ENCODE measurements at regions not wholly inside any gene's neighbourhood (a gene's known extent, or its start where the extent isn't known, plus 50 kb on each side); places are given as distances from the start of the nearest gene placed in this dataset.
A peak's percentile ranks its signal among the peaks of the same experiment; 100 is the strongest.

DNA sequence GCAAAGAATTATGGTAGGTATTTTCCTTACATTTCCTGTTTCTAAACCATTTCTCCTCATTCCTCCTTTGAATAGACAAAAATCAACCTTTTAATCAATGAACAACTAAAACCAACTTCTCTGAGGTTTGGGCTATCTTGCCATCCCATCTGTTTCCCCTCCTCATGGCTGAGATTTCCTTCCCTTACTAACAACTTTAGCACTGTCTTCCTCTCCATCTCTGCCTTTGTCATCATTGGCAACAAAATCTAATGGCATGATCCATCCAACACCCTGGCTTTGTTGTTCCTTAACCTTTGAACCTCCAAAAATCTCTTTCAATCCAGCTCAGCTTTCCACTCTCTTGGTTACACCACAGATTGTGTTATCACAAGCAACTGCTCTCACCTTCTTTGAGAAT lies 95.3 kb upstream of the FAM136A start:
- no peak for DNase-seq

DNA sequence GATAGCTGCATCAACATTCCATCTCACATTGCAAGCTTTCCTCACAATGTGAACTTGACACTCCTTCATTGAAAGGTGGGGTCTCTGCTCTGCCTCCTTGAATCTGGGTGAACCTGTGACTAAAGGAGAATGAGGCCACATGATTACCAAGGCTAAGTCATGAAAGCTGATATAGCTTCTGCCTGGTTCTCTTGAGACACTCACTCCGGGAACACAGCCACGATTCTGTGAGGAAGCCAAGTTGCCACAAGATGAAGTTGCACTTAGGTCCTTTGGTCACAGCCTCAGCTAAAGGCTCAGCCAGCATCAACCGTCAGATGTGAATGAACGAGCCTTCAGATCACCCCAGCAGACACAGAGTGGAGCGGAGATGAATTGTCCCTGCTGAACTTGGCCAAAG lies 94.7 kb upstream of the FAM136A start:
- no peak for DNase-seq

DNA sequence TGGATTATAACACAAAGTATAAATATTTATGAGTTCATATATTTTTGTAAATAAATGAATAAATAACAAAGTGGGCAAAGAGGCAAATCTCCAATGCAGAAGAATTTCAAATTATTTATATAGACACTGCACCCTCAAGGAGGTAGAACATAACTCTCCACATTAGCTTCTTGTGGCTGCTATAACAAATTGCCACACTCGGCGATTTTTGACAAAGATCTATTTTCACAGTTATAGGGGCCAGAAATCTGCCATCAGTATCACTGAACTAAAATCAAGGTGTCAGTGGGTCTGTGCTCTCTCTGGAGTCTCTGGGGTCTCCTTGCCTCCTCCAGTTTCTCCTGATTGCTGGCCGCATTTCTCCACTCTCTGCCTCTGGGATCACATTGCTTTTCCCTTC lies 92.0 kb upstream of the FAM136A start:
- no peak for DNase-seq

DNA sequence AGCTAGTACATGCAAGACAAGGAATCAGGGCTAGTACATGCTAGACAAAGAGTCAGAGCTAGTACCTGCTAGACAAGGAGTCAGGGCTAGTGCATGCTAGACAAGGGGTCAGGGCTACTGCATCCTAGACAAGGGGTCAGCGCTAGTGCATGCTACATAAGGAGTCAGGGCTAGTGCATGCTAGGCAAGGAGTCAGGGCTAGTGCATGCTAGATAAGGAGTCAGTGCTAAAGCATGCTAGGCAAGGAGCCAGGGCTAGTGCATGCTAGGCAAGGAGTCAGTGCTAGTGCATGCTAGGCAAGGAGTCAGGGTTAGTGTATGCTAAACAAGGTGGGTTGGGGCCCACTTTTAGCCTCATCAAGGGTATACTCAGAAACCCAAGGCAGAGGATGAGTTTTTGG lies 90.1 kb upstream of the FAM136A start:
- DNase-seq = no peak

DNA sequence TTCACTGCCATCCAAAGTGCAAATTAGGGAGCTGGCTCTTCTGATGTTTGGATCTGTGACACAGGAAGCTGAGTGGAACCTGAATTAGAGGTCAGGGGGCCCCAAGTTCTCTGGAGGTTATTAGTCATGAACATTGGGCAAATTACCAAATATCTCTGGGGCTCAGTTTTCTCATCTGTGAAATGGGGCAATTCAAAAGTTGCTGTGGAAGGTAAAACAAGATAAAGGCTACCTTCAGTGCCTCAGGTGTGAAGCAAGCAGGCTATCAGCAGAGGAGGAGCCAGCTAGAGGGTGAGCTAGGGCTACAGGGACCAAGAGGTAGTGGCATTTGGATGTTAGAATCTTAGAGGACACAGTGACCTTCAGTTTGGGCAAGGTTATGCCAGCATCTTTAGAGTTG lies 89.4 kb upstream of the FAM136A start:
- no peak for DNase-seq

DNA sequence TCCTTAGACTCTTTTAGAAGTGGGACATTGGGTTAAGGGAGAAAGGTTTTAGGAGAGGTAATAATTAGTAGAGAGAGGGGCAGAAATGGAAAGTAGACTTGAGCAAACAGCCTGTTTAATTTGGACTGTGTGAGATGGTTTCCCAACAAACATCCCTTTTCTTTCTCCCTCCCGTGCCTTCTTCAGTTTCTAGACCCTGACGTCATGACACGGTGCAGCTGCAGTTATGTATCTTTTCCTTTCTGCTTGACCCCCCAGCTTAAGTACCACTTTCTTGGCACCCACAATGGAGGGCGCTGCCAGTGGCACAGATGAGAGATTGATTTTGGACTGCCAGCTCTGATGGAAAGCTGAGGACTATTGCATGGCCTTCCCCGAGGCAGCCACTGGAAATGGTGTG lies 86.9 kb upstream of the FAM136A start:
- no peak for DNase-seq

DNA sequence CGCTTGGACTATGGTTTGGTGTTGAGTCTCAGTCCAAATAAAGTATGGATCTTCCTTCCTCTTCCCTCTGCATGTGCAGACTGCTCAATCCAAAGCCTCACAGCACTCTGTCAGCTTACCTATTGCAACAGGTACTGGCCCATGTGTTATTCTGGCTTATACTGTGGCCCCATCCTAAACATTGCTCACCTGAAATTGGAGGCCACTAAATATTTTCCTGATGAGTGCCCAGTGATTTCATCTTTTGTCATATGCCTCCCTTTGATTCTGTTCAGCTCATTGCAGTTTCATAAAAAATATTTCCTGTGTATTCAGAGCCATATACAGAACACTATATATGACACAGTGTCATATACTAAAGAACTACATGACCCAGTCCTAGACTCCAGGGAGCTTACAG lies 86.3 kb upstream of the FAM136A start:
- DNase-seq = no peak

DNA sequence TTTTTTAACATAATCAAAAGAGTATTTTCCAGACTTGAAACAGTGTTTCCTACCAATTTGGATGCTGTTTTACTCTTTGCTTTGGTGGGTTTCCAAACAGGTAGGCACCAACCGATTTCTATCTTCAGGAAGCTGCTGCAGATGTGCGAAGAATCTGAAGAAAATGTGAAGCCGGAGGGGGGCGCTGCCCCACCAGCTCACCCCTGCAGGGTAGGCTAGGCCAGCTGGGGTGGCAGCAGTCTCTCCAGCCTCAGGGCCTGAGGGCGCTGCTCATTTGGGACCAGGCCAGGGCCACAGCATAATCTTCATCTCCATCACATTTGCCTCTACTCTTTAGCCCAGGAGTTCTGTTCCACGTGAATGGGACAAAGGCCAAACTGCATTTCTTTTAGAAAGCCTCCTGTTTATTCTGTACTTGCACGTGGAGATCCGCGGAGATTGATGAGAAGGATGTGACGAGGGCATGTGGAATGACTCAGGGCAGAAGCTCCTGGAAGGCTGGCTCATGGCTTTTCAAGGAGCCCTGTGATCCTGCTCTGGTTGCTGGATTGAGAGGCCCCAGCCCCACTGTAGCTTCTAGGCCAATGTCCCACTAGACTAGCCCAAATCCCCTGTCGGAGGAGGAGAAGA lies 84.2 kb upstream of the FAM136A start:
- no peak for DNase-seq

DNA sequence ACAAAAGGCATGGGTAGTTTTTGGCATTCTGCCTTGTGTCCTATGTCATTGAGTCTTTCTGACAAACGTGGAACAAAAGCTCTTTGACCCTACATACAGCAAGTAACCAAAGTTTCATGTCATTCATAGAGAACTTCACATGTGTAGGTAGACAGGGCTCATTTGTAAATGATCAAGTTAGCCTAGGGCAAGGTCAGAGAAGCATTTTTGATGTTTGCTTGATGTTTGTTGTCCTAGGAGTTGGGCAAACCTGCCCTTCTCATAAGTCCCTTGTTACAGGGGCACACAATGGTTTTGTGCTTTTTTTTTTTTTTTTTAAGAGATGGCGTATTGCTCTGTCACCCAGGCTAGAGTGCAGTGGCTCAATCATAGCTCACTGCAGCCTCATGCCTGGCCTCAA lies 83.3 kb upstream of the FAM136A start:
- no peak for DNase-seq

DNA sequence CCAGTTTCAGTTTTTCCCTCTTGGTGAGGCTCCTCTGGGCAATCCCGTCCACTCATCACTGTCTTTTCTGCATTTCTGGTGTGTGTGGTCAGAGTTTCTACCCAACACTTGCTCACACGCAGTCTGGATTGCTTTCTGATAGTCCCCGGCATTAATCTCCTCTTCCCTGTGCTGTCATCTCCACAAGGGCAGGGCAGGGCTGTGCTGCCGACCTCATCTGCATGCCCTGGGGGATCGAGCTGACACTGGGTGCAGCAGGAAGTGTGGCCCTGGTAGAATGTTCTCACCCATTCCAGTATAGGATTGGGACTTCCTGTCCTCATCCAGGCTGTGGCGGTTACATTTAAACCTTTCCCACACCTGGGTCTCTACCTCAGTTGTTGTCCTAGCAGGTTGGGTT lies 80.0 kb upstream of the FAM136A start:
- DNase-seq = no peak

DNA sequence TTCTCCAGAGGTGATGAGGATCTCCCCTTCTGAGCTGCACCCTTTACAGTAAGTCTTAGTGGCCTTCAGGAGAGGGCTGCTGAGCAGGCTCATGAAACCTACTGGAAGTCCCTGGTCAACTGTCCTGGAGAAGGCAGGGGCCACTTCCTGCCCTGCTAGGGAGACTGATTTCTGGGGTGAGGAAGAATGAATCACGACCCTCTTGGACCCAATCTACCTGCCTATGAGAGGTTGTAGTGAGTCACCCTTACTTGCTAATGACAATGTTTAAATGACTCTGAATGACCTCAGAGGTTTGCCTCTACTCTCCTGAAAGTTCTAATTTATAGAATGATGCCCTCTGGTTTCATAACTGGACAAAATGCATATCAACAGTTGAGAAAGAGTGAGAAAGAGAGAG lies 79.4 kb upstream of the FAM136A start:
- DNase-seq = no peak

DNA sequence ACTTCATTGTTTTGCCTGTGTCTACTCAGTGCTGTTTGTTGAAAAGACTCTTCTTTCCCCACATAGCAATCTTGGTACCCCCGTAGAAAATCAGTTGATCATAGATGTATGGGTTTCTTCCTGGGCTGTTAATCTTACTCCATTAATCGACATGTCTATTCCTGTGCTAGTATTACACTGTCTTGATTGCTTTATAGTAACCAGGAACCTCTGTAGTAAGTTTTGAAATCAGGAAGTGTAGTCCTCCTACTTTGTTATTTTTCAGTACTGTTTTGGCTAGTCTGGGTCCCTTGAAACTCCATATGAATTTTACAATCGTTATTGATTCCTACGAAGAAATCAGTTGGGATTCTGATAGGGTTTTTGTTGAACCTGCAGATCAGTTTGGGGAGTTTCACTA lies 78.8 kb upstream of the FAM136A start:
- DNase-seq = no peak

DNA sequence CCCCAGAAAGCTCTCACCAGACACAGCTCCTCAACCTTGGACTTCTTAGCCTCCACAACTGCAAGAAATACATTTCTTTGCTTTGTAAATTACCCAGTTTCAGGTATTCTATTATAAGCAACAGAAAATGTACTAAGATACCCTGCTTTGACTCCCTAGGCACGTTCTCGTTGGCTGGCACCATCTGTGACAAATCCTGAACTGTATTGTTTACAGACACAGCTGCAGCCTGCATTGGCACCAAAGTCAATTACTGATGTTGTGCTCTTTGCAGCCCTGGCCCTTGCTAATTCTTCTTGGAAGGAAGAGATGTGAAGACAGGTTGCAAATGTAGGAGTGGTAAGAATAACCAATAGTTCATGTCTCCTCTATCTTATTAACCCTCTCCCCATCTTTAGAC lies 72.7 kb upstream of the FAM136A start:
- peak in 4 of 51 donors; percentile 6 to 14 (median 10) for DNase-seq

DNA sequence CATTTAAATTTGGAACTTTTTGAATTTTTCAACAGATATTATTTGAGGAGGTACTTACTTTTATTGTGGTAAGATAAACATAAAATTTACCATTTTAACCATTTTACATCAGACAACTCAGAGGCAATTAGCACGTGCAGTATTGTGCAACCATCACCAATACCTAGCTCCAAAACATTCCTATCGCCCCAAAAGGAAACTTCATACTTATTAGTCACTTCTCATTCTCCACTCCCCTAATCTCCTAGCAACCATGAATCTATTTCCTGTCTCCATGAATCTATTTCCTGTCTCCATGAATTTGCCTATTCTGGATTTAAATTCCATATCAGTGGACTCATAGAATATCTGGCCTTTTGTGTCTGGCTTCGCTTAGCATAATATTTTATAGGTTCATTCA lies 69.9 kb upstream of the FAM136A start:
- no peak for DNase-seq

DNA sequence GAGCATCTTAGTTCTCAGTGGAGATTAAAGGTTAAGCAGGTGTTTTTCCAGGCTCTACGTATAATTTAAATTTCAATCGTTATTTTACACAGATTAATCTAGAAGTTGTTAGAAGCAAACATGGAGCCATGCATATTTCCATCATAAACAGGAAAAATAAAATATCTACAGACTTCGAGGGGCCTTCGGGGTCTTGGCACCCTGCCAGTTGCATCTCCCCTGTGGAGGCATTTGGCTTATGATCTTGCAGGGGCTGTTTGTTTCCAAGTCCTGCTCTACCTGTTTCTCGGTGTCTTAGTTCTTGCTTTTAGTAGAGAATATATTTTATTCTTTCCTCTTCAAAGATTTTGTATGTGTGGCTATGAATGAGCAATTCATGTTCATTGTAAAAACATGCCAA lies 67.2 kb upstream of the FAM136A start:
- no peak for DNase-seq

DNA sequence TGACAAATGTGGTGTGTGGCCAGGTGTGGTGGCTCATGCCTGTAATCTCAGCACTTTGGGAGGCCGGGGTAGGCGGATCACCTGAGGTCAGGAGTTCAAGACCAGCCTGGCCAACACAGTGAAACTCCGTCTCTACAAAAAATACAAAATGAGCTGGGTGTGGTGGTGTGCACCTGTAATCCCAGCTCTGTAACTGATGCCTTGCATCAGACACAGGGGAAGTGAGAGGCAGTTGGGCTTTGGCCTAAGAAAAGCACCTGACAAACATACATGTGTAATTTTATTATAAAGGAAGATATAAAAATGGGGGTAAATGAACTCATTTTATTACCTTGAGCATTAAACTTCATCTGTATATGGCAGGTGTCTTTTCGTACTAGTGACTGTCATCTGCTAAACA lies 66.7 kb upstream of the FAM136A start:
- no peak for DNase-seq

DNA sequence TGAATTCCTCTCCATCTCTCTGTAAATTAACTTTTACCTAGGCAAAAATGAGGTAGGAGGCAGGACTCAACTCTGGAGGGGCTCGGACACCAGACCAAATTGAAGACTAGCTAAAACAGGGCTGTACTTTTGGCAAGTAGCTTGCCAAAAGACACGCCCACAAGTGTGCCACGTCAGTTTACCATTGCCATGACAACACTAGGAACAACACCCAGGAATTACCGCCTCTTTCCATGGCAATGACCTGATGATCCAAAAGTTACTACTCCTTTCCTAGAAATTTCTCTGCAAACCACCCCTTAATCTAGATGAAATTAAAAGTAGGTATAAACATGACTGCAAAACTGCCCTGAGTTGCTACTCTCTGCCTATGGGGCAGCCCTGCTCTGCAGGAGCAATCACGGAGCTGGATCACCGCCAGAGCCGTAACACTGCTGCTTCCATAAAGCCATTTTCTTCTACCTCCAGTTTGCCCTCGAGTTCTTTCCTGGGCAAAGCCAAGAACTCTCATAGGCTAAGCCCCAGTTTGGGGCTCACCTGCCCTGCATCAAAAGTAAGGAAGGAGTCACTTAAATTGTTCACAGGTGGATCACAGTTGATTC lies 66.0 kb upstream of the FAM136A start:
- no peak for DNase-seq

DNA sequence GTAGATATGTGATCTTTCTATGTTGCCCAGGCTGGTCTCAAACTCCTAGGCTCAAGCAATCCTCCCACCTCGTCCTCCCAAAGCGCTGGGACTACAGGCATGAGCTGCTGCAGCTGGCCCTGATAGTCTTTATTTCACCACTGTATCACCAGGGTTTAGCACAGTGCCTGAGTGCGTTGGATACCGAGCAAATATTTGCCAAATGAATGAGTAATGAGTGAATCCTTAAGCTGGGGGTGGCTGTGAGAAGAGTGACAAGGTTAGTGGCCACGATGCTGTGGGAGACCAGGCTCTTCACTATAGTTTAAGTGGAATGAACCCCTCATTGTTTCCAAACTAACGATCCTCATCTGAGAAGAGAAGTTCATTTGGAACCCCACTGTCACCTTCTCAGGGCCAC lies 60.8 kb upstream of the FAM136A start:
- DNase-seq = no peak

DNA sequence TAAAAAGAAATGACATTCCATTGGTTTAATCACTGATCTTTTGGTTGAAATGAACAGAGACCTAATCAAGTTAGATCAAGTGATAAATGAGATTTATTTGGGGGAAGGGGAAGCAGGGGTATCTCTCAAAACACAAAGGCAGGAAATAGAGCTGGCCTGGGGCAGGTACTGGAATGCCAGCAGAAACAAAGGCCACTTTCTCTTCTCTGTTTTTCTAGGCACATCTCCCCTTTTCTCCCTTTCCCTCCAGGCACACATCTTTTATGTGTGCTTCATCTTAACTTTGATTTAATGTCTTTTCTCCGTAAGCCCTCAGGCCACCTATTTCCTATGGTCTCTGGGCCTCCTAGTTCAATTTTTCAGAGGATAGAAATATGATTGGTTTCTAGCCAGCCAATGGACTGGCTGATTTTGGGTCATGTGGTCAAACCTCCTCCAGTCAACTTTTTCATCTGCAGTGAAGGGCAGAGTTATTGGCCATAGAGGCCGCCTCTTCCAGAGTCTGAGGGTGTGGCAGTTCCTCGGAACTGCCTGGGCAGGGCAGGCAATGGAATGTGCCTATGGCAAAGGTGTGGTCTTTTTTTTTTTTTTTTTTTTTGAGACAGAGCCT lies 58.9 kb upstream of the FAM136A start:
- no peak for DNase-seq

DNA sequence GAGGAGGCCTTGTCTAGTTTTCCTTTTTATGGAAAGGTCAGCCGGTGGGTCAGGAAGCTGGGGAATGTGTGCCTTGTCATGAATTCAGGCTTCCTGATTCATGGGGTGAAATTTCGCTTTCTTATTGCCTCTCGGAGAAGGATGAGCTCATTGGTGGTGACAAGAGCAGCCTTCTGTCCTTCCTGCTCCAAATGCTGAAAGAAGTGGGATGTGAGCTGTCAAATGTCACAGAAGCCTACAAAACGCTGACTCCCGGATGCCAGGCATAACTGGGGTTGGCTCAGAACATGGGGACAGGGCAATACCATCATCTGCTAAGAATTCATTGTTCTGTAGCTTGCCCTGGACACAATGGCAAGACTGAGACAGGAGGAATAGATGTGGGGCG lies 55.8 kb upstream of the FAM136A start:
- DNase-seq = no peak

DNA sequence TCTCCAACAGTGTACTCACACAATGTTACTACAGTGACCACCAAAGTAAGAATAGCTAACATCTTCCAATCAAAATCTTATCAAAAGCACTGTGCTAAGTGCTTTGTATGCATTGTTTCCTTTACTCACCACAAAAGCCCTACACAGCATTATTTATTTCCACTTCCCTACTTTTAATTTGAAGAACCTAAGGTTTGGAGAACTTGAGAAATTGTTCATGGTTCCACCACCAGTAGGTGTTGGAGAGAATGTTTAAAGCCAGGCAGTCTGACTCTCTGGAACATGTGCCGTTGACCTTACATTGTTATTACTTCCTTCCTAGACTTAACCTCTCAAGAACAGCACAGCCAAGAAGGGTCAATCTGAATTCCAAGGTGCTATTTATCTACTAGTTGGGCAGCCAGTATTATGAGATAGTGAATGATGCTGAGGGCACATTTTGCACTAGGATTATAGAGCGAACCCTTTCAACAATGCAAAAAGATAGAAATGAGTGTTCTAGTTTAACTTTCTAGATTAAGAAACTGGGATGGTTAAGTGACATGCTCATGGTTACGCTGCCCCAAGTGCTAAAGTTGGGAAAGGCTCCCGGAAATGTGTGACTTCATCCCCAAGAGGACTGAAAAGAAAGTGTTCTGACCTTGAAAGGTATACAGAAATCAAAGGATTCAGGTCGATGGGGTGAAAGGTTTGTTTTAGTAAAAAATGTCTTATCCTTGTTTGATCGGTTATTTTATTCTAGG lies 55.2 kb upstream of the FAM136A start:
- DNase-seq = no peak

DNA sequence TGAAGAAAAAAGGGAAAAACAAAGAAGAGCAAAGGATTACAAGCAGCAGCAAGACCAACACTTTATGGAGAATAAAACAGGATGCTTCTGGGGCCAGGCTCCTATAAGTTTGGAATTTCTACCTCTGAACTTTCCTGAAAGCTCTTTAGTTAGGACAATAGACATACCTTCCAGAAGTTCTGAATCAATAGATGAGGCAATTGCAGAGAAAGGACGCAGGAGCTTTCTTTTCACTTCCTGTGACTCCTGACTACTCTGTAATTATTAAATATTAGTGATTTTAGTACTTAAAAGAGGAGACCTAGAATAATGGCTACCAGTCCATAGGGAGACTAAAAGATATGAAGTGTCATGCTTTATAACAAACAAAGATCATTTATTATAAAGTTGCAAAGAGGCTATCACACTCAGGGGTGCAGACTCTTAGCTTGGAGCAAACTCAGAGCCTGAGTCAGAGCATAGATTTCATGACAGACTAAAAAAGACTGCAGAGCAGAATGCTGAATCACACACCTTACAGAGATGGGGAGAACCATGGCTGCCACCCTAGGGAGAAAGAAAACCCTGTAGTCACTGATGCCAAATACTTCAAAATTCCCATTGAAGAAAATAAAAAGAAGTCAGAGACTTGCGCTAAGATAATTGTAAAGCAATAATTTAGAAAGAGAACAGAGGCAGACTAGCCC lies 52.5 kb upstream of the FAM136A start:
- DNase-seq = peak in 1 of 51 donors; percentile 5
